ENCODE measurements at regions not wholly inside any gene's neighbourhood (a gene's known extent, or its start where the extent isn't known, plus 50 kb on each side); places are given as distances from the start of the nearest gene placed in this dataset.

GRCh38 chr14:101252443-101253214 lies 308.7 kb upstream of the DIO3 start:
- no peak for TF ChIP-seq EZH2 (IDR thresholded peaks at IDR 0.05)
- no peak for TF ChIP-seq POLR2AphosphoS5 (IDR thresholded peaks at IDR 0.05; ENCODE audit: borderline replicate concordance, low read depth, low read length)
- TF ChIP-seq FOXP2 (optimal IDR thresholded peaks at IDR 0.05; ENCODE audit: control extremely low read depth, extremely low read length, insufficient read depth) = no peak

Data from SK-N-MC (cell line).